K562 (cell line): ENCODE measurements at regions not wholly inside any gene's neighbourhood (a gene's known extent, or its start where the extent isn't known, plus 50 kb on each side); places are given as distances from the start of the nearest gene placed in this dataset.

Source experiments
- CBX8 ChIP-seq: fragments of 200-600 bp; sonication (generic); IDR thresholded peaks from 2 replicates; pipeline ENCODE4 v1.6.1; 2012; ENCODE audit warnings: borderline replicate concordance, mixed run types, low read depth, mild to moderate bottlenecking, moderate library complexity, mixed read lengths, low read length, control low read depth, inconsistent platforms; ENCODE audit not compliant: poor library complexity, severe bottlenecking; ENCODE audit errors: extremely low read depth
- CHD2 ChIP-seq: IDR thresholded peaks from 2 replicates; pipeline ENCODE4 v1.6.1; 2011; ENCODE audit warnings: low read depth, low read length
- MBD2 ChIP-seq: sonication (generic); IDR thresholded peaks from 2 replicates; pipeline ENCODE4 v1.6.1; 2016; ENCODE audit warnings: low read depth, borderline replicate concordance
- MCM5 ChIP-seq: fragments of 450-650 bp; IDR thresholded peaks from 2 replicates; pipeline ENCODE4 v1.6.1; 2016; ENCODE audit warnings: low read depth
- NBN ChIP-seq: fragments of 450-650 bp; IDR thresholded peaks from 2 replicates; pipeline ENCODE4 v1.6.1; 2016; ENCODE audit warnings: low read depth, mild to moderate bottlenecking
- NCOA1 ChIP-seq: fragments of 450-650 bp; IDR thresholded peaks from 2 replicates; pipeline ENCODE4 v1.6.1; 2016; ENCODE audit warnings: low read depth
- SMAD1 ChIP-seq: fragments of 150-350 bp; IDR thresholded peaks from 2 replicates; pipeline ENCODE4 v1.6.1; 2014; ENCODE audit warnings: low read length, low read depth; ENCODE audit not compliant: partially characterized antibody
- TCF7L2 ChIP-seq: fragments of 150-350 bp; IDR thresholded peaks from 2 replicates; pipeline ENCODE4 v1.6.1; 2016; ENCODE audit warnings: low read depth, mild to moderate bottlenecking, low read length, moderate library complexity
- ZNF133 ChIP-seq: fragments of 250-450 bp; sonication (Bioruptor Pico); IDR thresholded peaks from 2 replicates; pipeline ENCODE4 v1.4.0; 2020; ENCODE audit warnings: mild to moderate bottlenecking
- ZNF134 ChIP-seq: fragments of 250-450 bp; sonication (Bioruptor Pico); conservative IDR thresholded peaks from 2 replicates; pipeline ENCODE4 v1.4.0; 2020
- TF ChIP-seq, protein P1 (sequence below): fragments of 200-600 bp; sonication (generic); IDR thresholded peaks from one replicate; pipeline ENCODE4 v1.6.1; 2012; ENCODE audit warnings: mild to moderate bottlenecking, low read depth, low read length, inconsistent platforms
- TF ChIP-seq, protein P2 (sequence below): fragments of 250-450 bp; sonication (Bioruptor Pico); IDR thresholded peaks from 2 replicates; pipeline ENCODE4 v1.6.1; 2021; ENCODE audit warnings: mild to moderate bottlenecking
- TF ChIP-seq, protein P3 (sequence below): fragments of 200-400 bp; formaldehyde crosslinking; IDR thresholded peaks from 2 replicates; pipeline ENCODE4 v1.6.1; 2017; ENCODE audit warnings: mild to moderate bottlenecking, low read depth, low read length, moderate library complexity

DNA sequence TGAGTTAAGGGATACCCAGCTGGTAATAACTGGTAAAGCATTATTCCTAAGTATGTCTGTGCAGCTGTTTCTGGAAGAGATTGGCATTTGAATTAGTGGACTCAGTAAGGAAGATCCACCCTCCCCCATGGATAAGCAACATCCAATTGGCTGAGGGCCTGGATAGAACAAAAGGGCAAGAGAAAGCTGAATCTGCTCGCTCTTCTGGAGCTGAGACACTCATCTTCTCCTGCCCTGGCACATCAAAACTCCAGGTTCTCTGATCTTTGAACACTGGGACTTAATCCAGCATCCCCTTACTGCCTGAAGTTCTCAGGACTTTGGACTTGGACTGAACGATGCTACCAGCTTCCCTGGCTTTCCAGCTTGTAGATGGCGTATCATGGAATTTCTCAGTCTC, 63.1 kb upstream of the CNOT2 start (continued):
- TF ChIP-seq, protein P1, sequence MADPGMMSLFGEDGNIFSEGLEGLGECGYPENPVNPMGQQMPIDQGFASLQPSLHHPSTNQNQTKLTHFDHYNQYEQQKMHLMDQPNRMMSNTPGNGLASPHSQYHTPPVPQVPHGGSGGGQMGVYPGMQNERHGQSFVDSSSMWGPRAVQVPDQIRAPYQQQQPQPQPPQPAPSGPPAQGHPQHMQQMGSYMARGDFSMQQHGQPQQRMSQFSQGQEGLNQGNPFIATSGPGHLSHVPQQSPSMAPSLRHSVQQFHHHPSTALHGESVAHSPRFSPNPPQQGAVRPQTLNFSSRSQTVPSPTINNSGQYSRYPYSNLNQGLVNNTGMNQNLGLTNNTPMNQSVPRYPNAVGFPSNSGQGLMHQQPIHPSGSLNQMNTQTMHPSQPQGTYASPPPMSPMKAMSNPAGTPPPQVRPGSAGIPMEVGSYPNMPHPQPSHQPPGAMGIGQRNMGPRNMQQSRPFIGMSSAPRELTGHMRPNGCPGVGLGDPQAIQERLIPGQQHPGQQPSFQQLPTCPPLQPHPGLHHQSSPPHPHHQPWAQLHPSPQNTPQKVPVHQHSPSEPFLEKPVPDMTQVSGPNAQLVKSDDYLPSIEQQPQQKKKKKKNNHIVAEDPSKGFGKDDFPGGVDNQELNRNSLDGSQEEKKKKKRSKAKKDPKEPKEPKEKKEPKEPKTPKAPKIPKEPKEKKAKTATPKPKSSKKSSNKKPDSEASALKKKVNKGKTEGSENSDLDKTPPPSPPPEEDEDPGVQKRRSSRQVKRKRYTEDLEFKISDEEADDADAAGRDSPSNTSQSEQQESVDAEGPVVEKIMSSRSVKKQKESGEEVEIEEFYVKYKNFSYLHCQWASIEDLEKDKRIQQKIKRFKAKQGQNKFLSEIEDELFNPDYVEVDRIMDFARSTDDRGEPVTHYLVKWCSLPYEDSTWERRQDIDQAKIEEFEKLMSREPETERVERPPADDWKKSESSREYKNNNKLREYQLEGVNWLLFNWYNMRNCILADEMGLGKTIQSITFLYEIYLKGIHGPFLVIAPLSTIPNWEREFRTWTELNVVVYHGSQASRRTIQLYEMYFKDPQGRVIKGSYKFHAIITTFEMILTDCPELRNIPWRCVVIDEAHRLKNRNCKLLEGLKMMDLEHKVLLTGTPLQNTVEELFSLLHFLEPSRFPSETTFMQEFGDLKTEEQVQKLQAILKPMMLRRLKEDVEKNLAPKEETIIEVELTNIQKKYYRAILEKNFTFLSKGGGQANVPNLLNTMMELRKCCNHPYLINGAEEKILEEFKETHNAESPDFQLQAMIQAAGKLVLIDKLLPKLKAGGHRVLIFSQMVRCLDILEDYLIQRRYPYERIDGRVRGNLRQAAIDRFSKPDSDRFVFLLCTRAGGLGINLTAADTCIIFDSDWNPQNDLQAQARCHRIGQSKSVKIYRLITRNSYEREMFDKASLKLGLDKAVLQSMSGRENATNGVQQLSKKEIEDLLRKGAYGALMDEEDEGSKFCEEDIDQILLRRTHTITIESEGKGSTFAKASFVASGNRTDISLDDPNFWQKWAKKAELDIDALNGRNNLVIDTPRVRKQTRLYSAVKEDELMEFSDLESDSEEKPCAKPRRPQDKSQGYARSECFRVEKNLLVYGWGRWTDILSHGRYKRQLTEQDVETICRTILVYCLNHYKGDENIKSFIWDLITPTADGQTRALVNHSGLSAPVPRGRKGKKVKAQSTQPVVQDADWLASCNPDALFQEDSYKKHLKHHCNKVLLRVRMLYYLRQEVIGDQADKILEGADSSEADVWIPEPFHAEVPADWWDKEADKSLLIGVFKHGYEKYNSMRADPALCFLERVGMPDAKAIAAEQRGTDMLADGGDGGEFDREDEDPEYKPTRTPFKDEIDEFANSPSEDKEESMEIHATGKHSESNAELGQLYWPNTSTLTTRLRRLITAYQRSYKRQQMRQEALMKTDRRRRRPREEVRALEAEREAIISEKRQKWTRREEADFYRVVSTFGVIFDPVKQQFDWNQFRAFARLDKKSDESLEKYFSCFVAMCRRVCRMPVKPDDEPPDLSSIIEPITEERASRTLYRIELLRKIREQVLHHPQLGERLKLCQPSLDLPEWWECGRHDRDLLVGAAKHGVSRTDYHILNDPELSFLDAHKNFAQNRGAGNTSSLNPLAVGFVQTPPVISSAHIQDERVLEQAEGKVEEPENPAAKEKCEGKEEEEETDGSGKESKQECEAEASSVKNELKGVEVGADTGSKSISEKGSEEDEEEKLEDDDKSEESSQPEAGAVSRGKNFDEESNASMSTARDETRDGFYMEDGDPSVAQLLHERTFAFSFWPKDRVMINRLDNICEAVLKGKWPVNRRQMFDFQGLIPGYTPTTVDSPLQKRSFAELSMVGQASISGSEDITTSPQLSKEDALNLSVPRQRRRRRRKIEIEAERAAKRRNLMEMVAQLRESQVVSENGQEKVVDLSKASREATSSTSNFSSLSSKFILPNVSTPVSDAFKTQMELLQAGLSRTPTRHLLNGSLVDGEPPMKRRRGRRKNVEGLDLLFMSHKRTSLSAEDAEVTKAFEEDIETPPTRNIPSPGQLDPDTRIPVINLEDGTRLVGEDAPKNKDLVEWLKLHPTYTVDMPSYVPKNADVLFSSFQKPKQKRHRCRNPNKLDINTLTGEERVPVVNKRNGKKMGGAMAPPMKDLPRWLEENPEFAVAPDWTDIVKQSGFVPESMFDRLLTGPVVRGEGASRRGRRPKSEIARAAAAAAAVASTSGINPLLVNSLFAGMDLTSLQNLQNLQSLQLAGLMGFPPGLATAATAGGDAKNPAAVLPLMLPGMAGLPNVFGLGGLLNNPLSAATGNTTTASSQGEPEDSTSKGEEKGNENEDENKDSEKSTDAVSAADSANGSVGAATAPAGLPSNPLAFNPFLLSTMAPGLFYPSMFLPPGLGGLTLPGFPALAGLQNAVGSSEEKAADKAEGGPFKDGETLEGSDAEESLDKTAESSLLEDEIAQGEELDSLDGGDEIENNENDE: no peak
- TF ChIP-seq CBX8: no peak
- no peak for TF ChIP-seq ZNF133
- TF ChIP-seq NBN: no peak
- no peak for TF ChIP-seq TCF7L2
- no peak for TF ChIP-seq NCOA1
- TF ChIP-seq, protein P2, sequence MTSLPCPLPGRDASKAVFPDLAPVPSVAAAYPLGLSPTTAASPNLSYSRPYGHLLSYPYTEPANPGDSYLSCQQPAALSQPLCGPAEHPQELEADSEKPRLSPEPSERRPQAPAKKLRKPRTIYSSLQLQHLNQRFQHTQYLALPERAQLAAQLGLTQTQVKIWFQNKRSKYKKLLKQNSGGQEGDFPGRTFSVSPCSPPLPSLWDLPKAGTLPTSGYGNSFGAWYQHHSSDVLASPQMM: no peak
- TF ChIP-seq CHD2: no peak
- TF ChIP-seq ZNF134: no peak
- TF ChIP-seq SMAD1: no peak
- no peak for TF ChIP-seq MCM5
- TF ChIP-seq MBD2: no peak
- TF ChIP-seq, protein P3, sequence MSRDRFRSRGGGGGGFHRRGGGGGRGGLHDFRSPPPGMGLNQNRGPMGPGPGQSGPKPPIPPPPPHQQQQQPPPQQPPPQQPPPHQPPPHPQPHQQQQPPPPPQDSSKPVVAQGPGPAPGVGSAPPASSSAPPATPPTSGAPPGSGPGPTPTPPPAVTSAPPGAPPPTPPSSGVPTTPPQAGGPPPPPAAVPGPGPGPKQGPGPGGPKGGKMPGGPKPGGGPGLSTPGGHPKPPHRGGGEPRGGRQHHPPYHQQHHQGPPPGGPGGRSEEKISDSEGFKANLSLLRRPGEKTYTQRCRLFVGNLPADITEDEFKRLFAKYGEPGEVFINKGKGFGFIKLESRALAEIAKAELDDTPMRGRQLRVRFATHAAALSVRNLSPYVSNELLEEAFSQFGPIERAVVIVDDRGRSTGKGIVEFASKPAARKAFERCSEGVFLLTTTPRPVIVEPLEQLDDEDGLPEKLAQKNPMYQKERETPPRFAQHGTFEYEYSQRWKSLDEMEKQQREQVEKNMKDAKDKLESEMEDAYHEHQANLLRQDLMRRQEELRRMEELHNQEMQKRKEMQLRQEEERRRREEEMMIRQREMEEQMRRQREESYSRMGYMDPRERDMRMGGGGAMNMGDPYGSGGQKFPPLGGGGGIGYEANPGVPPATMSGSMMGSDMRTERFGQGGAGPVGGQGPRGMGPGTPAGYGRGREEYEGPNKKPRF: no peak
